A673 (cell line): ENCODE measurements at regions not wholly inside any gene's neighbourhood (a gene's known extent, or its start where the extent isn't known, plus 50 kb on each side); places are given as distances from the start of the nearest gene placed in this dataset.

Source experiments
- CTCF ChIP-seq: fragments of 300-800, 200-600 bp; sonication (generic); conservative IDR thresholded peaks from 2 replicates; pipeline ENCODE4 v1.5.1; 2017; ENCODE audit warnings: low read depth, mild to moderate bottlenecking, antibody characterized with exemption, low read length, moderate library complexity, mixed read lengths
- EZH2 ChIP-seq: fragments of 200-600 bp; sonication (generic); IDR thresholded peaks from 2 replicates; pipeline ENCODE4 v1.6.1; 2017; ENCODE audit warnings: borderline replicate concordance, low read depth, mild to moderate bottlenecking, mixed read lengths, antibody characterized with exemption, low read length; ENCODE audit not compliant: poor library complexity, severe bottlenecking

- TF ChIP-seq CTCF (no peak), EZH2 (no peak)
These were observed 140.1 kb upstream of the NRIP1 start for GRCh38 chr21:15204970-15205286.
